ENCODE measurements at regions not wholly inside any gene's neighbourhood (a gene's known extent, or its start where the extent isn't known, plus 50 kb on each side); places are given as distances from the start of the nearest gene placed in this dataset.

DNA sequence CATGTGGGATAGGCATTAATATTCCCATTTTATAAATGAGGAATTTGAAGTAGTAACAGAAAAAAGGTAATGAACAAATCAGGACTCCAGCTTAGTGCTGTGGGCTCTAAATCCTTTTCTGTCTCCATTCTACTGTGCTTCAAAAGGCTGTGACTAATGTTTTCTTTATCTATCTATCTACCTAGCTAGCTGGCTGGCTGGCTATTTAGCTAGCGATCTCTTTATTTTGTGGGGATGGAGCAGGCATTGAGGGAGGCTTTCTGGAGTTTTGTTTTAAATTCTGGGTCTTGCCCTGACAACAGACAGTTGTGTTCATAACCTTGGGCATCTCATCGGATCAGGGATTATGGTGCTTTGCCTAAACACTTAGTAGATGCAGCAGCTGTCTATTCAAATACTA, 139.2 kb downstream of the SOX4 start:
- DNase-seq (ENCODE audit: low read depth): no peak
- H3K4me3 ChIP-seq (ENCODE audit: low read length): no peak overlapping the region
- TF ChIP-seq CTCF (IDR thresholded peaks at IDR 0.05; ENCODE audit: insufficient read depth, low read depth, low read length, missing control alignments): no peak

GRCh38 chr6:21733311-21733710, 139.8 kb downstream of the SOX4 start:
- no peak for DNase-seq (ENCODE audit: low read depth)
- no peak for TF ChIP-seq CTCF (IDR thresholded peaks at IDR 0.05; ENCODE audit: insufficient read depth, low read depth, low read length, missing control alignments)
- no peak overlapping the region for H3K4me3 ChIP-seq (ENCODE audit: low read length)

GRCh38 chr6:21734204-21734603, 140.7 kb downstream of the SOX4 start:
- TF ChIP-seq CTCF (IDR thresholded peaks at IDR 0.05; ENCODE audit: insufficient read depth, low read depth, low read length, missing control alignments): no peak
- no peak overlapping the region for H3K4me3 ChIP-seq (ENCODE audit: low read length)
- DNase-seq (ENCODE audit: low read depth): no peak

- H3K4me3 ChIP-seq (ENCODE audit: low read length): no peak overlapping the region
- DNase-seq (ENCODE audit: low read depth): peak; percentile 61
- no peak for TF ChIP-seq CTCF (IDR thresholded peaks at IDR 0.05; ENCODE audit: insufficient read depth, low read depth, low read length, missing control alignments)
Observed at GRCh38 chr6:21738180-21739094, 144.9 kb downstream of the SOX4 start.

- no peak overlapping the region for H3K4me3 ChIP-seq (ENCODE audit: low read length)
- DNase-seq (ENCODE audit: low read depth): no peak
- TF ChIP-seq CTCF (IDR thresholded peaks at IDR 0.05; ENCODE audit: insufficient read depth, low read depth, low read length, missing control alignments): no peak
Observed at GRCh38 chr6:21739241-21739640, 145.7 kb downstream of the SOX4 start.

DNA sequence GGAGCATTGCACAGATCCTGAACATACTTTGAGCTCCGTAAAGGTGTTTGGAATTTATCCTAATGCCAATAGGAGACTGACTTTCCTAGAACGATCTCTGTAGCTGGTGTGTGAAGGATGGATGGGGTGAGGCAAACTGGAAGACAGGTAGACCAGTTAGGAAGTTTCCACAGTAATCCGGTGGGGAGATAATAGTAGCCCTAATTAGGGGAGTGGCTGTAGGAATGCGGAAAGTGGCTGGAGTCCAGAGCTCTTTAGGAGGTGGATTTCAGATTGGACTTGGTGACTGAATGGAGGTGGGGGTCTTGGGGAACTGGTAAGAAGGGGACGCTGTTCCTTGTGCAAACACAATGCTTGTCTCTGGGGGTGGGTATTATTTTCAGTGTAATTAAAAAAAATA, 146.3 kb downstream of the SOX4 start:
- no peak overlapping the region for H3K4me3 ChIP-seq (ENCODE audit: low read length)
- no peak for DNase-seq (ENCODE audit: low read depth)
- no peak for TF ChIP-seq CTCF (IDR thresholded peaks at IDR 0.05; ENCODE audit: insufficient read depth, low read depth, low read length, missing control alignments)
